GM19455 (cell line): ENCODE measurements at regions not wholly inside any gene's neighbourhood (a gene's known extent, or its start where the extent isn't known, plus 50 kb on each side); places are given as distances from the start of the nearest gene placed in this dataset.
"Not testable (repeated sequence)": the region's sequence is repeated elsewhere in the genome, so short reads cannot be mapped to it uniquely, and the experiment has no call there.

Experiments
- ATAC-seq: cut with Tn5 transposase; IDR thresholded peaks from one replicate; pipeline ENCODE4 v1.9.1; 2021; ENCODE audit not compliant: unreplicated experiment

- not testable (repeated sequence) for ATAC-seq
These were observed 52.9 kb downstream of the CDY2A start for GRCh38 chrY:18078452-18078851.

DNA sequence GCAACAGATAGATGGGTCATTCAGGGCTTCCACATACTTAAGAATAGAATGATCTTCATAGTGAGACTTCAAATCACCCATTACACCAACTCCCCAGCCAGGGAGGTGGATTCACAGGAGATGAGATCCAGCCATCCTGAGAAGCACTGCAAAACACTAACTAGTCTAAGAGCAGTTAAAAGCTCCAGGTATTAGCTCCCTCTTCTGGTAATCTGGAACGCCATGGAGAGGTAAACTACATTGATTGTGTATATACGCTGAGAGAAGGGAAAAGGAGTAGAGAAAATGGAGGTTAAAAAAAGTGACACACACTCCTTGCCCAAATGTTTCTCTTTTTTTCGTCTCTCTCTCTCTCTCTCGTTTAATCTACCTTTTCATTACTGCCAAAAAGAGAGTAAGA is 60.3 kb downstream of the CDY2A start:
- ATAC-seq, result not testable (repeated sequence)

- not testable (repeated sequence) for ATAC-seq
These were observed 60.9 kb downstream of the CDY2A start for GRCh38 chrY:18086361-18086977.

DNA sequence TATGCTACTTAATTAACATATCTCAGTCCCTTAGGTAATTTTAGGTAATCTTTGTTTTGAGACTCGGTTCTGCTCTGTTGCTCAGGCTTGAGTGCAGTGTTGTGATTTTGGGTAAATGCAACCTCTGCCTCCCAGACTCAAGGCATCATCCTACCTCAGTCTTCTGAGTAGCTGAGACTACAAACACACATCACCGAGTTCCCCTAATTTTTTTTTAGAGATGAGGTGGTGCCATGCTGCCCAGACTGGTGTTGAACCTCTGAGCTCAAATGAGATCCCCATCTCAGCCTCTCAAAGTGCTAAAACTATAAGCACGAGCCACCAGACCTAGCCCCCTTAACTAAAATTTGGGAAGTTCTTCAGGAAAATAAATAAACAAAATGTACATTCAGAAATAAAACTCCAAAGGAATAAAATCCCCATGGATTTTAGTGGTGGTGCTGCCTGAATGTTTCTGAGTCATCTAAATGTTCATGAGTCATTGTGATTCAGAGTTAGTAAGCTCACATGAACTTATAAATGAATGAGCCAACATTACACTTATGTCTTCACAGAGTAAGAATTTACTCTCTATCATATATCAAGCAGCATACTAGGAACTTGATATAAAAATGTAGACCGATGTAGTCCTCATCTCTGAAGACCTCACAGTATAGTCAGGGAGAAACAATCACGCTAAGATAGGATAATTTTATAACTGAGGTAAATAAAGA is 62.5 kb downstream of the CDY2A start:
- ATAC-seq, result not testable (repeated sequence)

- not testable (repeated sequence) for ATAC-seq
These were observed 67.4 kb downstream of the CDY2A start for GRCh38 chrY:18092952-18093351.

- not testable (repeated sequence) for ATAC-seq
These were observed 80.1 kb downstream of the CDY2A start for GRCh38 chrY:18105691-18106090.

- ATAC-seq, result not testable (repeated sequence)
These were observed 92.8 kb downstream of the CDY2A start for GRCh38 chrY:18118388-18118787.

DNA sequence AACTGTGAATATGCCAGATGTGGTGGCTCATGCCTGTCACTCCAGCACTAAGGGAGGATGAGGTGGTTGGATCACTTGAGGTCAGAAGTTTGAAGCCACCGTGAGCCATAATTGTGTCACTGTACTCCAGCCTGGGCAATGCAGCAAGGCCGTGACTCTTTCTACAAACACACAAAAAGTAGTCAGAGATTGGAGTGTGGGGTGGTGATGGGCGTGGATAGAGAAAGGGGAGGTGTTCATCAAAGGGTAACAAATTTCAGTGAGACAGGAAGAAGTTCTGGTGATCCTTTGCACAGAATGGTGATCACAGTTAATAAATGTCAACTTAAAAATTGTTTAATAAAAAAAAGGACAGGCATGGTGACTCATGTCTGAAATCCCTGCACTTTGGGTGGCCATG is 112.1 kb downstream of the CDY2A start:
- not testable (repeated sequence) for ATAC-seq

GRCh38 chrY:18139311-18140007 is 113.9 kb downstream of the CDY2A start:
- not testable (repeated sequence) for ATAC-seq

- not testable (repeated sequence) for ATAC-seq
These were observed 120.8 kb downstream of the CDY2A start for GRCh38 chrY:18146417-18146816.

GRCh38 chrY:18152626-18153025 is 127.0 kb downstream of the CDY2A start:
- ATAC-seq, result not testable (repeated sequence)

DNA sequence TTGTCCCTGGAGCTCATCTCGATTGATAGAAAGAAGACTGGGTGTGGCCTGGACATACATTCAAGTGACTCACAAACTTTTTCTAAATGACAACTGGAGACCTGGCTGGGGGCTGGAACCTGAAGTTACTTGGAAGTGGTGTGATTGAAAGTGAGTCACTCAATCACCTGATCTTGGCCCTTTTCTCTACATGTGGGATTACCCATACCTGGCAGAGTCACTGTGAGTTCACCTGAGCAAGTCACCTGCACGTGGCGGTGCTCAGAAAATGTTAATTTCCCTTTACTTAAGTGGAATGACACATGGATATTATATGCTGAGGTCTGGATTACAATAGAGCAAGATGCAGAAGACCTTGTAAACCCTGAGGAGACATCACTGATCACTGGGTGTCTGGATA is 140.2 kb downstream of the CDY2A start:
- ATAC-seq, result not testable (repeated sequence)

DNA sequence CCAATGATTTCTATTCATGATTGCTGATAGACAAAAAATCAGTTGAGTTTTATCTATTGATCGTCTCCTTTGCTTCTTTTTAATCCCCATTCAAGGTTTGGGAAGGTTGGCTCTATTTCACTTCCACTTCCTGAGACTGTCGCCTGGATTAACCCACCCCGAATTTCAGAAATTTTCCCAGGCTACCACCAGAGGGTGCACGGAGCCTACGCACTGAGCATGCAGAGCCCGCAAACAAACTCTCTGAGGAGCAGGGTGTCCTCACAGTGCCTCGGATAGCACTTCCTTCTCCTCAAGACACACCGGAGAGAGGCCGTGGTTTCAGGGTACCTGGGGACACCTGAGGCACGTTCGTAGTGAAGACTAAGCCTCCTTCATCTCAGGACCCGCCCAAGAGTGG is 150.5 kb downstream of the CDY2A start:
- not testable (repeated sequence) for ATAC-seq

- ATAC-seq, result not testable (repeated sequence)
These were observed 163.5 kb downstream of the CDY2A start for GRCh38 chrY:18188982-18189683.

GRCh38 chrY:18237580-18237979 is 212.0 kb downstream of the CDY2A start:
- ATAC-seq, result not testable (repeated sequence)

DNA sequence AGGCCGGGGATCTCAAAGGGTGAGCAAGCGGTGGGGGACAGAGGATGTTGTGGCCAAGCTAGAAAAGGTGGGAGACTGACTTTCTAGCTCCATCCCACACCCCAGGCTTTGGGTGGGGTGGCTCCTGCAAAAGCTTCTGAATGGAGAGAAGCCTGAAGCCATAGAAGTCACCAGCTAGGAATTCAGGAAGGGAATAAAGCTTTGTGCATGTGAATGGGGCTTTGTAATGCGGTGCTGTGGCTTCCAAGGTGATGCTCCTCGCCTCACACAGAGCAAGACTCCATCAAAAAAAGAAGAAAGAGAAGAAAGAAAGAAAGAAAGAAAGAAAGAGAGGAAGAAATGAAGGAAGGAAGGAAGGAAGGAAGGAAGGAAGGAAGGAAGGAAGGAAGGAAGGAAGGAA is 237.0 kb downstream of the CDY2A start:
- not testable (repeated sequence) for ATAC-seq

DNA sequence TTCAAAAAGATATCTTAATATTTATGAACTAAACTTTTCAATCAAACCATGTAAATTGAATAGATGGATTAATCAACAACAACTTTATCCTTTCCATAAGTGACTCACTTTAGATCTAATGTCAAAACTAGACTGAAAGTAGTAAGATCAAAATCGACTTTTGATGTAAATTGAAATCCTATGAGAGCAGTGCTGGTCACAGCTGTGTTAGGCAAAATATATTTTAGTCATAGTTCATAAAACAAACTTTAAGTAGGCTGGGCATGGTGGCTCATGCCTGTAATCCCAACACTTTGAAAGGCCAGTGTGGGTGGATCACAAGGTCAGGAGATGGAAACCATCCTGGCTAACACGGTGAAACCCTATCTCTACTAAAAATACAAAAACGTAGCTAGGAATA is 245.5 kb downstream of the CDY2A start:
- ATAC-seq, result not testable (repeated sequence)

- not testable (repeated sequence) for ATAC-seq
These were observed 252.2 kb upstream of the HSFY1 start for GRCh38 chrY:18294353-18294752.

DNA sequence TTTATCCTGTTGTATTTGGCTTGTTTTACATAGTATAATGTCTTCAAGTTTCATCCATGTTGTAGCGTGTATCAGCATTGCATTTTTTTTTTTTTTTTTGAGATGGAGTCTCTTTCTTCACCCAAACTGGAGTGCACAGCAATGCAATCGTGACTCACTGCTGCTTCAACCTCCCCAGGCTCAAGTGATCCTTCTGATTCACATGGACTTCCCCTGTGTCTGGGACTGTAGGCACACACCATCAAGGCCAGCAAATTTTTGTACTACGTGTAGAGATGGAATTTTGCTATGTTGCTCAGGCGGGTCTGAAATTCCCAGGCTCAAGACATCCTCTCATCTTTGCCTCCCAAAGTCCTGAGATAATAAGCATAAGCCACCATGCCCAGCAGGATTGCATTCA is 248.1 kb upstream of the HSFY1 start:
- not testable (repeated sequence) for ATAC-seq

DNA sequence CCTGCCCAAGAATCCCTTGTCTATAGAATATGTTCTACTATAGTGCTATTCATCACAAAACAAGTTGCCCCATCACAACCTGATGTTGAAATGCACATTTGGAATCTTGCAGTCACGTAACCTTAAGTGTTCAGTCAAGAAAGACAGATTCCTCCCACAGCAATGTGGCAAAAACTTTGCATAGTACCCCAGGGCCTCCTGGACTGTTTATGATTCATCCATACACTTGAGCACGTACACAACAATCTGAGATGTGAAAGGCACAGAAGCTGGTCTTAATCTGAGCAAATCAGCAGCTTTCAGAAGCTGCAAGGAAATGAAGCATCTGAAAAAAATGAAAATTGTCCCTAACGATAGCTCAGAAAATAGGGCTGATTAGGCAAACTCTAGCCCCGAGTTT is 240.2 kb upstream of the HSFY1 start:
- not testable (repeated sequence) for ATAC-seq

GRCh38 chrY:18311853-18312252 is 234.7 kb upstream of the HSFY1 start:
- not testable (repeated sequence) for ATAC-seq
